Fibroblast of lung (primary cell): ENCODE measurements at regions not wholly inside any gene's neighbourhood (a gene's known extent, or its start where the extent isn't known, plus 50 kb on each side); places are given as distances from the start of the nearest gene placed in this dataset.

ENCODE experiments used
- DNase-seq, 2 donors: peaks; one replicate each; pipeline versions ENCODE4 v3.0.0 to v3.0.0-alpha.2; 2010; ENCODE audit warnings: low read depth in 2 of 2
- H2AFZ ChIP-seq: 2 replicates; pipeline ENCODE4 v1.5.1; 2012; ENCODE audit warnings: low read length, control low read depth, inconsistent platforms
- H3K27ac ChIP-seq: 2 replicates; pipeline ENCODE4 v1.5.1; 2011; ENCODE audit warnings: low read length, control low read depth; ENCODE audit not compliant: insufficient read depth
- H3K27me3 ChIP-seq: 2 replicates; pipeline ENCODE4 v1.5.1; 2011; ENCODE audit warnings: mild to moderate bottlenecking, low read length; ENCODE audit not compliant: control insufficient read depth, insufficient read depth
- H3K36me3 ChIP-seq: 2 replicates; pipeline ENCODE4 v1.5.1; 2011; ENCODE audit warnings: low read length; ENCODE audit not compliant: control insufficient read depth, insufficient read depth
- H3K4me1 ChIP-seq: 2 replicates; pipeline ENCODE4 v1.5.1; 2011; ENCODE audit warnings: low read length; ENCODE audit not compliant: control insufficient read depth, insufficient read depth; ENCODE audit errors: extremely low read depth
- H3K4me2 ChIP-seq: 2 replicates; pipeline ENCODE4 v1.5.1; 2011; ENCODE audit warnings: low read length, control low read depth; ENCODE audit not compliant: insufficient read depth; ENCODE audit errors: extremely low read depth
- H3K4me3 ChIP-seq, 4 experiments: fragments of 200-600 bp in 1 of 4; sonication (generic) in 1 of 4; replicated peaks in 1 of 4; 2 replicates each; pipeline ENCODE4 v1.5.1; 2011 to 2016; ENCODE audit warnings: low read length in 4 of 4, low read depth in 3 of 4, mild to moderate bottlenecking in 3 of 4, control low read depth in 2 of 4, inconsistent platforms in 1 of 4, mixed read lengths in 1 of 4; ENCODE audit not compliant: insufficient read depth in 1 of 4; ENCODE audit errors: control extremely low read depth in 1 of 4
- H3K79me2 ChIP-seq: 2 replicates; pipeline ENCODE4 v1.5.1; 2012; ENCODE audit warnings: mild to moderate bottlenecking, low read length, inconsistent platforms; ENCODE audit not compliant: control insufficient read depth, insufficient read depth
- H3K9ac ChIP-seq: 2 replicates; pipeline ENCODE4 v1.5.1; 2011; ENCODE audit warnings: mild to moderate bottlenecking, low read length, control low read depth; ENCODE audit not compliant: insufficient read depth
- H3K9me3 ChIP-seq: 2 replicates; pipeline ENCODE4 v1.5.1; 2012; ENCODE audit warnings: low read depth, low read length; ENCODE audit not compliant: control insufficient read depth, insufficient read depth
- H4K20me1 ChIP-seq: 2 replicates; pipeline ENCODE4 v1.5.1; 2011; ENCODE audit warnings: low read length; ENCODE audit not compliant: control insufficient read depth, insufficient read depth; ENCODE audit errors: extremely low read depth
- EZH2 ChIP-seq: IDR thresholded peaks from 2 replicates; pipeline ENCODE4 v1.5.1; 2012; ENCODE audit warnings: low read length, control low read depth, mild to moderate bottlenecking; ENCODE audit errors: missing control alignments
- TF ChIP-seq, protein P1 (sequence below), 2 donors: IDR thresholded peaks in 1 of 2; conservative IDR thresholded peaks in 1 of 2; 1 replicate in 1 of 2; 2 replicates in 1 of 2; pipeline ENCODE4 v1.5.1; 2011 to 2012; ENCODE audit warnings: low read length in 2 of 2, control low read depth in 1 of 2, inconsistent platforms in 1 of 2, low read depth in 1 of 2, mild to moderate bottlenecking in 1 of 2

- no peaks in the 10 kb centered on the region for H3K27me3 ChIP-seq
- no peaks in the 10 kb centered on the region for H3K79me2 ChIP-seq
- no peak overlapping the region for H3K9ac ChIP-seq
- H3K27ac ChIP-seq: no peak overlapping the region
- H3K9me3 ChIP-seq: no peaks in the 10 kb centered on the region
- no peak overlapping the region for H3K4me3 ChIP-seq
- H4K20me1 ChIP-seq: no peaks in the 10 kb centered on the region
- no peaks in the 10 kb centered on the region for H3K4me1 ChIP-seq
- no peak overlapping the region for H2AFZ ChIP-seq
- no peaks in the 10 kb centered on the region for H3K36me3 ChIP-seq
- no peak overlapping the region for H3K4me2 ChIP-seq
- peak in 1 of 2 donors; percentile 3 for DNase-seq
- TF ChIP-seq, protein P1, sequence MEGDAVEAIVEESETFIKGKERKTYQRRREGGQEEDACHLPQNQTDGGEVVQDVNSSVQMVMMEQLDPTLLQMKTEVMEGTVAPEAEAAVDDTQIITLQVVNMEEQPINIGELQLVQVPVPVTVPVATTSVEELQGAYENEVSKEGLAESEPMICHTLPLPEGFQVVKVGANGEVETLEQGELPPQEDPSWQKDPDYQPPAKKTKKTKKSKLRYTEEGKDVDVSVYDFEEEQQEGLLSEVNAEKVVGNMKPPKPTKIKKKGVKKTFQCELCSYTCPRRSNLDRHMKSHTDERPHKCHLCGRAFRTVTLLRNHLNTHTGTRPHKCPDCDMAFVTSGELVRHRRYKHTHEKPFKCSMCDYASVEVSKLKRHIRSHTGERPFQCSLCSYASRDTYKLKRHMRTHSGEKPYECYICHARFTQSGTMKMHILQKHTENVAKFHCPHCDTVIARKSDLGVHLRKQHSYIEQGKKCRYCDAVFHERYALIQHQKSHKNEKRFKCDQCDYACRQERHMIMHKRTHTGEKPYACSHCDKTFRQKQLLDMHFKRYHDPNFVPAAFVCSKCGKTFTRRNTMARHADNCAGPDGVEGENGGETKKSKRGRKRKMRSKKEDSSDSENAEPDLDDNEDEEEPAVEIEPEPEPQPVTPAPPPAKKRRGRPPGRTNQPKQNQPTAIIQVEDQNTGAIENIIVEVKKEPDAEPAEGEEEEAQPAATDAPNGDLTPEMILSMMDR (conservative IDR thresholded peaks at IDR 0.05 in 1 of 2, IDR thresholded peaks at IDR 0.05 in 1 of 2; ENCODE audit: low read depth in 1 of 2, low read length in 2 of 2): no peak
- no peak for TF ChIP-seq EZH2
Measured at GRCh38 chr7:48992816-48993215, 68.5 kb downstream of the CDC14C start.

DNA sequence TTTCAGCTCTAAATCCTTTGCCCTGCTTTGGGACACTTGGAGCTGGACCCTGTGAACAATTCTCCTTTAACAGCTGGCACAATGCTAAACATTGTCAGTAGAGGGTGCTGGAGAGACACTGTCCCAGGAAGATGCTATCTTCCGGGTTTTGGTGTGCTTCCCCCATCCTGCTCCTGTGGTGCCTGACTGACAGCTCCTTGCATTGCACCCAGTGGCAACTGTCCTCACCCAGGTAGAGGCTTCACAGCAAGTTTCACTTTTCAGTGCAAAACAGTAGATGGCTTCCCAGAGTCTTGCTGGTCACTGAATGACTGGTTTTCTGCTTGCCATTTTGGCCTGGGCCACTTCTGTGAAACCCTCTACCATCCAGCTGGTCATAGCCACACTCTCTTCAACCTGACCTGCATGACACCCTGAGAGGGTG, 77.3 kb downstream of the CDC14C start:
- Histone ChIP-seq H3K9me3 (no peaks in the 10 kb centered on the region), H3K4me2 (no peak overlapping the region), H3K4me1 (no peaks in the 10 kb centered on the region), H2AFZ (no peak overlapping the region), H3K36me3 (no peaks in the 10 kb centered on the region), H3K27me3 (no peaks in the 10 kb centered on the region), H3K4me3 (no peak overlapping the region), H3K27ac (no peak overlapping the region), H3K9ac (no peak overlapping the region), H3K79me2 (no peaks in the 10 kb centered on the region), H4K20me1 (no peaks in the 10 kb centered on the region)
- TF ChIP-seq, protein P1 (conservative IDR thresholded peaks at IDR 0.05 in 1 of 2, IDR thresholded peaks at IDR 0.05 in 1 of 2; ENCODE audit: low read depth in 1 of 2, low read length in 2 of 2): peak in 1 of 2 donors; percentile 17
- no peak for TF ChIP-seq EZH2
- peak in 1 of 2 donors; percentile 2 for DNase-seq

GRCh38 chr7:49010717-49011116, 86.4 kb downstream of the CDC14C start:
- H3K36me3 ChIP-seq: no peaks in the 10 kb centered on the region
- no peak overlapping the region for H3K4me2 ChIP-seq
- H2AFZ ChIP-seq: no peak overlapping the region
- H3K4me1 ChIP-seq: no peaks in the 10 kb centered on the region
- H3K4me3 ChIP-seq: no peak overlapping the region
- no peaks in the 10 kb centered on the region for H3K27me3 ChIP-seq
- no peaks in the 10 kb centered on the region for H4K20me1 ChIP-seq
- TF ChIP-seq, protein P1 (conservative IDR thresholded peaks at IDR 0.05 in 1 of 2, IDR thresholded peaks at IDR 0.05 in 1 of 2; ENCODE audit: low read depth in 1 of 2, low read length in 2 of 2): no peak
- TF ChIP-seq EZH2: no peak
- no peaks in the 10 kb centered on the region for H3K79me2 ChIP-seq
- no peaks in the 10 kb centered on the region for H3K9me3 ChIP-seq
- no peak overlapping the region for H3K27ac ChIP-seq
- DNase-seq: no peak
- no peak overlapping the region for H3K9ac ChIP-seq
